GM12892 (cell line): ENCODE measurements at regions not wholly inside any gene's neighbourhood (a gene's known extent, or its start where the extent isn't known, plus 50 kb on each side); places are given as distances from the start of the nearest gene placed in this dataset.

Source experiments
- POLR2A ChIP-seq: IDR thresholded peaks from 2 replicates; pipeline ENCODE4 v1.6.1; 2011; ENCODE audit warnings: low read depth, low read length, control low read depth
- TAF1 ChIP-seq: IDR thresholded peaks from 2 replicates; pipeline ENCODE4 v1.6.1; 2011; ENCODE audit warnings: low read depth, mild to moderate bottlenecking, control low read depth, low read length, borderline replicate concordance

DNA sequence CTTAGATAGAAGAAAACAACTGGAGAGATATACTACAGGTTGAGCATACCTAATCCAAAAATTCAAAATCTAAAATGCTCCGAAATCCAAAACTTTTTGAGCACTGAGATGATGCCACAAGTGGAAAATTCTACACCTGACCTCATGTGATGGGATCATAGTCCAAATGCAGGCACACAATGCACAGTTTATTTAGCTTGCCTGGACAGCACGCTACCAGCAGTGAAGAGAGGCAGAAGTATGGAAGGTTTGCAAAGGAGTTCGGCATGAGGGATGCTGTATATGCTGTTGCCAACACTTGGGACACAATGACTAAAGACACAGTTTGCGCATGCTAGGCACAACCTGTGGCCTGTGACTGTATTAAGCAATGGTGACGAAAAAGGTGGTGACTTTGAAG, 58.1 kb upstream of the CAND1 start:
- no peak for TF ChIP-seq POLR2A
- no peak for TF ChIP-seq TAF1
